ENCODE measurements at regions not wholly inside any gene's neighbourhood (a gene's known extent, or its start where the extent isn't known, plus 50 kb on each side); places are given as distances from the start of the nearest gene placed in this dataset.

DNA sequence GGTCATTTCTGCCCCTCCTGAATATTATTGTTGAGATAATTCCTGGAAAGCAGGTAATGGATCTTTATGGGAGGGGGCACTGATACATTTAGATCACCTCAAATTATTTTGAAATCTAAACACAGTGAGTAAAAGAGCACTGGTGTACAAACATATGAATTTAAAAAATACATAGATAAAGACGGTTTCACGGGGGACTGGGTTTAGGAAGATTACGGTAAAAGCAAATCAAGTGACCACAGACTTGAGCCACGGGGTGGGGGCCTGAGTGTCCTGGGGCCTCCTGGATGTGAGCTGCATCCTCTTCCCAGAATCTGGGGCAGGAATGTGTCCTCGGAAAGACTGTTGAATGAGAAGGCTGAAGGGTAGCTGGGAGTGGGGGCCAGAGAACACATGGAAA lies 219.1 kb upstream of the KLF6 start:
- in situ Hi-C loops (cut with HindIII; ENCODE audit: low pct_unique_long_range_greater_than_20kb, low sequenced_read_pairs), result no loop called here
- DNase-seq (ENCODE audit: low read depth), result no peak

DNA sequence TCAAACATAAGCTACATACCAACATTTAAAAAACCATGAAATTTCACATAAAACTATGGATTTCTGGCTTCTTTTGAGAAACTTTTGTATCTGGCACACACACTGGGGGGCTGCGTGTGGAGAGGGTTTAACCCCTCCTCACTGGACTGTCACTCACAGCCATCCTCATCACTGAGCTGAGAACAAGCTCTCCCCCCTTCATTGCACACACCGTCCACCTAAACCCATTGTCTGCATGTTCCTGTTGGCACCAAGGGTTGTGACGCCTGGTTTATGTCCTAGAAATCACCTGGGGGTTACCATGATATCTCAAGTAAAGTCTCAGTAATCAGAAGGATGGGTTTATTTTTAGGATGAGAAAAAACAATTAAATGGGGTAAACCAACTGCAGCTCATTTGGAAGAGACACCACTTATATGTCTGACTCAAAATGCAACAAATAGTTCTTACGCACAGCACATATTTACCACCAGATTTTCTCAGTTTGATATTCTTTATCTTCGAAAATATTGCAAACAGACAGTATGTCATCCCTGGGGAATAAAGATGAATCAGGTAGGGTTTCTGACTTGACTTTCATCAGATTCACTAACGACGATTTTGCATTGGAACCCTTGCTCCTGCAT lies 218.5 kb upstream of the KLF6 start:
- DNase-seq (ENCODE audit: low read depth), result no peak
- in situ Hi-C loops (cut with HindIII; ENCODE audit: low pct_unique_long_range_greater_than_20kb, low sequenced_read_pairs), result no loop called here

DNA sequence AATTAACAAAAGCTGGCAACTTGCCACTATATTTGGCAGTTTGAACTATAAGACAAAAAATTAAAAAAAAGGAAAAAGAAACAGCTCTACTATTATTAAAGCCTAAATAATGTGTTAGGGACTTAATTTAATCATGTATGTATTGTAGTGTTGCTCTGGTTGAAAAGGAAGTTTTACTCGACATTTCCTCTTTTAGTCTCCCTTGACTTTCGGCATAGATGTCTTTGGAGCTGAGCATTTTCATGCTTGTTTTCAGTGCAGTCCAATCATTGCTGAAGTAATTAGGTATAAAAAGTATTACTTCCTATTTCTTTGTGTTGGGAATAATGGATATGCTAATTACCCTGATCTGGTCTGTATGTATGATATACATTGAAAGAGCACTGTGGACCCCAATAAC lies 216.8 kb upstream of the KLF6 start:
- in situ Hi-C loops (cut with HindIII; ENCODE audit: low pct_unique_long_range_greater_than_20kb, low sequenced_read_pairs), result no loop called here
- no peak for DNase-seq (ENCODE audit: low read depth)

DNA sequence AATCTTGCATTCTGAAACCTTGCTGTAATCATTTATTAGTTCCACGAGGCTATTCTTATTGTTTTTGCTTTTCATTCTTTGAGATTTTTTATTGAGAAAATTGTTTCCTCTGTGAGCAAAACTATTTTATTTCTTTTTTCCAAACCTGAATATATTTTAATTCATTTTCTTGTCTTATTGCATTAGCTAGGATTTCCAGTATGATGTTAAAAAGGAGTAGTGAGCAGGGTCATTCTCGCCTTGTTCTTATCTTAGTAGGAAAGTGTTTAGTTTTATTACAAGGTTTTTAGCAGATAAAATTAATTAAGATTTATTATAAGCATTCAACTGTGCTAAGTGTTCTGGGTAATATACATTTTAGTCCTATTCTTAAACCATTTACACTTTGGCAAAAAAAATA lies 214.6 kb upstream of the KLF6 start:
- in situ Hi-C loops (cut with HindIII; ENCODE audit: low pct_unique_long_range_greater_than_20kb, low sequenced_read_pairs), result no loop called here
- no peak for DNase-seq (ENCODE audit: low read depth)

DNA sequence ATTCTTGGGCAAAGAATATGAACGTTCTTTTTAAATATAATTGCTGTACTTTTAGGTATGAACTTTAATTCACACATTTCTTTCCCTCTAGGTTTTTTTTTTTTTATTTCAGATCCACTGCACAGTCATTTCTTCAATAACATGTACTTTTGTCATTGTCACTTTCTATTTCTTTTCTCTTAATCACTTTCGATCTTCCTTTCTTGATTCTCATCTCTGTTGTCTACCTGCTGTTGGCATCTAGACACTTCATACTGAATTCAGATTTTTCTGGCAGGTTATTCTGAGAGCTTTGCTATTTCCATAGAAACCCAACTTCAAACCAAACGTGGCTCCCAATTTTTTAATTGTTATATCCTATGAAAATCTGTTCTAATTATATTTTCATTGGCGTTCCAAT lies 211.7 kb upstream of the KLF6 start:
- DNase-seq (ENCODE audit: low read depth), result no peak
- in situ Hi-C loops (cut with HindIII; ENCODE audit: low pct_unique_long_range_greater_than_20kb, low sequenced_read_pairs), result no loop called here

DNA sequence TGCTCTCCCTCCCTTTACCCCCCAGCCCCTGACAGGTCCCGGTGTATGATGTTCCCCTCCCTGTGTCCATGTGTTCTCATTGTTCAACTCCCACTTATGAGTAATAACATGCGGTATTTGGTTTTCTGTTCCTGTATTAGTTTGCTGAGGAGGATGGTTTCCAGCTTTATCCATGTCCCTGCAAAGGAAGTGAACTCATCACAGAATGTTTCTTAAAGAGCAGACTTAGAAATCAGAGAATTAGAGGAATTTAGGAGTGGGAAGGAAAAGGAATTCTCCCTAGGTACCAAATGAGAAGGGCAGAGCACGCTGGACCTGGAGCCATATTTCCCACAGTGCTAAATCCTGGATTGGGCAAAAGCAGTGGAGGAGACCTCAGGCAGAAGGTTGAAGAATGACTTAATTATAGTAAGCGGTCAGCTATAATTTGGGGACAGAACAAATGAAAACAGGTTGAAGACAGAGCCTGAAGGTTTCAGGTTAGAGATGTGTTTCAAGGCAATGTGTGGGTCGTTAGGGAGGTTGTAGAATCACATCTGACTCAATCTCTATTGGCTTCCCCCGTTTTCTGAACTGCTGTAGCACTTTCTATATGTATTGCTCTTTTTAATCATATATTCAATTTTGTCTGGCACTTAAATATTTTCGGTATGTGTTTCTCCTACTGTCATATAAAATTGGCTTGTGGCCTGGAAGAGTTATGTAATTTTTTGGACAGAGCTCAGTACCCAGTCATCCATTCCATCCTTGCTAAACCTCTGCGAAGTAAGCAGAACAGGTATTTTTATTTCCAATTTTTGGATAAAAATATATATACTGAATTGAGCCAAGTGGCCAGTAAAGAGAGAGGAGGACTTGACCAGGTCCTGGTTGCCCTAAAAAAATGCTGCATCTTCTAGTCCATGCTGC lies 210.5 kb upstream of the KLF6 start:
- in situ Hi-C loops (cut with HindIII; ENCODE audit: low pct_unique_long_range_greater_than_20kb, low sequenced_read_pairs), result no loop called here
- DNase-seq (ENCODE audit: low read depth), result no peak

DNA sequence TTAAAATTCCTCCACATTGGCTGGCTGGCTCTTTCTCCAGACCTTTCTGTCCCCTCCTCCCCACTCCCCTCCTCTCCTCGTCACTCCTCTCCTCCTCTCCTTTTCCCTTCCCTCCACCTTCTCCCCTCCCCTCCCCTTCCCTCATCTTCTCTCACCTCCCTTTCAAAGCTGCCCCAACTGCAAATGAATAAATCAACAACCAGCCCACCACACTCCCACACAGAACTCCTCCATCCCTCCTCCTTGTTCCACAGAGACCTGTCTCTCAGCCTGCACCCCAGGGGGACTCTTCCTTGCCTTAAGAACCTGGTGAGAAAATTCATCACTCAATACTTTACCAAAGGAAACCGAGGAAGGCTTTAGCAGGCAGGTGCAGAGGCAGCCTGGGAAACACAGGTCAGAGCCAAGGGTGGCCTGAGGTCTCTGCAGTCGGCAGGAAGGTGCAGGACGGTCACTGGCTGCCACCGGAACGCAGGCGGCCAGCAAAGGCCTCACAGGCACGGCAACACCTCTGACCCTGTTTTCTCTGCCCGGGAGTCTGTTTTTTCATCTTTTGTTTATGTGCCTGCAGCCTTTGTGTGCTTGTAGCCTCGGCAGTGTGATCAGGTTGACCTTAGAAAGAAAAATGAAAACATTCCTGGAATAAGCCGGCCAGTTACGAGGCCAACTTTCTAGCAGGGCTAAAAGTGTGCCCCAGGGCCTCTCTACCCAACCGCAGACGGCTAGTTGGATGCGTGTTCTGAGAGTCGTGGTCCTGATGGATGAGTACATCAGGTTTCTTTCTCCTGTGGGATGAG lies 207.6 kb upstream of the KLF6 start:
- in situ Hi-C loops (cut with HindIII; ENCODE audit: low pct_unique_long_range_greater_than_20kb, low sequenced_read_pairs), result no loop called here
- DNase-seq (ENCODE audit: low read depth), result no peak

DNA sequence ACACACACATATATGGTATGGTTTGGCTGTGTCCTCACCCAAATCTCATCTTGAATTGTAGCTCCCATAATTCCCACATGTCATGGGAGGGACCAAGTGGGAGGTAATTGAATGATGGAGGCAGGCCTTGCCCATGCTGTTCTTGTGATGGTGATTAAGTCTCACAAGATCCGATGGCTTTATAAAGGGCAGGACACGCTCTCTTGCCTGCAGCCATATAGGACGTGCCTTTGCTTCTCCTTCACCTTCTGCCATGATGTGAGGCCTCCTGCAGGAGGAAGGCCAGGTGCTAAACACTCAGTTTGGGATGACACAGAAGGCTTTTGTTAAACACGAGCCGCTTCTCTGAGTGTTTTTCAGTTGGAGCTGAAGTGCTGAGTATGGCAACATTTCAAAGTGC lies 205.3 kb upstream of the KLF6 start:
- in situ Hi-C loops (cut with HindIII; ENCODE audit: low pct_unique_long_range_greater_than_20kb, low sequenced_read_pairs), result no loop called here
- no peak for DNase-seq (ENCODE audit: low read depth)

DNA sequence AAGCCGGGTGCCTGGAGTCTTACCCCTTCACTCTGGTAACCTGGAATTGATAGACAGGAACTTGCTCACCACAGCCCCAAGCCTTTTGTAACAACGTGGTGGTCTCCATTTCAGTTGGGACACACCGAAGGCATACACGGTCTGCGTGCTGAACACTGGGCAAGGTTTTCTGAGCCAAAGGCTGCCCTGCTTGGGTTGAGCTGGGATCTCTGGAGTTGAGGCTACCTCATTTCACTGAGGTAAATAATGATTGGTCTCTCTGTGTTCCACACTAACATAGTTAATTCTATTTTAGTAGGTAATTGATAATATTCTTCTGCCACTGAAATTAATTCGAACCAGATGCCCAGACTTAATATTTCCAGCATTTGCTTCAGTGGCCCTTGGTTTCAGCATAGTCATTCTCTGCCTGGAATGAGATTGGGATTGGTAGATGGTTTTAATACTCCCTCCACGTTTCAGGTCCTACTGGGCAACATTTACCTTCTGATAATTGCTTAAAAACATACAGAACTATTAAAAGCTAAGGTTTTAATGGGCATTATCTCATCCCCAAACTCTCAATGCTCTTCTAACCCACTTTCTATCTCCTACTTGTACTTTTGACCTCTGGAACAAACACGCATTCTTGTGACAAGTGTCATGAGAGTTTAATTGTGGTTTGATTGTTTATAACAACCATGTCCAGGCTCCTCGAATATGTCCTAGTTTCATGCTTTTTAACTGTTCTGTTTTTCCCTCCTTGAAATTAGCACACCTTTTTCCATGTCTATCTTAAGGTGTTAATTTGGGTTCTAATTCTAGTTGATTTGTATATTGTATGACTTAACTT lies 202.3 kb upstream of the KLF6 start:
- peak; percentile 18 for DNase-seq (ENCODE audit: low read depth)
- in situ Hi-C loops (cut with HindIII; ENCODE audit: low pct_unique_long_range_greater_than_20kb, low sequenced_read_pairs), result no loop called here

DNA sequence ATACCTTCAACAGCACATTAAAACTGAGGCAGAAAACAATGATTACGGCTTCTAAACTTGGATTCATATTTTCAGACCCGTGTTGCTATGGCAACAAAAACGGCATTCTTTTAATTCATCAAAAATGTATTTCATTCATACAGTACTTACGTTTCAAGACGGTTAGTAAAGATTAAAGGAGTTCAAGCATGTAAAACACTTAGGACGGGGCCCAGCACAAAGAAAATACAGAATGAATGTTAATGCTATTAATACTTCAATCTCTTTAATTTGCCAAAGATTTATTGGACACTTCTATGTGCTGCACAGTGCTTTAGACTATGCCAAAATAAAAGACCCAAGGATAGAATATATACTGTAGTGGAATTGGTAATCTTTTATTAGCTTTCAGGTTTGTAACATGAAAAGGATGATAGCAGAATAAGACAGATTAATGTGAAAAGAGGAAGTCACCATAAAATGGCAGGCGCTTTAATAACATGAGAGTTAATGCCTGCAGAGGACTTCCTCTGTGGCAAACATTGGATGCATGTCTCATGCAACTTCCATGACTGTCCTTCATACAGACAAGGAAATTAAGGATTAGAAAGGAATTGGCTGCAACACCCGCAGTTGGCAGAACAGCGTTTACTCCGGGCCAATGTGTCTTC lies 201.6 kb upstream of the KLF6 start:
- DNase-seq (ENCODE audit: low read depth), result no peak
- in situ Hi-C loops (cut with HindIII; ENCODE audit: low pct_unique_long_range_greater_than_20kb, low sequenced_read_pairs), result no loop called here

DNA sequence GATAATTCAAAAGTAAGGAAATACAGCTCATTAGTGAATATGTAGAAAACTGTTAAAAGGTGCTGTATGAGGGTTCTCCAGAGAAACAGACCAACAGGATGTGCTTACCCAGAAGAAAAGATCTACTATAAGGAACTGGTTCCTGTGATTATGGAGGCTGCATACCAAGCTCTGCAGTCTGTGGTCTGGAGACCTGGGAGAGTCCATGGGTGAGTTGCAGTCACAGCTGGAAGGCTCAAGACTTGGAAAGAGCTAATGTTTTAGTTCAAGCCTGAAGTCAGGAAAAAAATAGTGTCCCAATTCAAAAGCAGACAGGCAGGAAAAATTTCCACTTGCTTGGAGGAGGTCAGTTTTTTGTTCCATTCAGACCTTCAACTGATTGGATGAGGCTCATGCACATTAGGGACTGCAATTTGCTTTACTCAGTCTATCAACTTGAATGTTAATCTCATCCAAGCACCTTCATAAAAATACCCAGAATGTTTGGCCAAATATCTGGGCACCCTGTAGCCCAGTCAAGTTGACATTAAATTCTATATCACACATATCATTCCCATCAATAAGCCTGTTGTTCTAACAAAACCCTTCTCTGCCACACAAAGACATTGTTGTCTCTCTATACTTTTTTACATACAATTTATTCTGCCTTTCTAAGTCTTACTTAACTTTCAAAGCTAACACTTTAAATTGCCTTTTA lies 197.9 kb upstream of the KLF6 start:
- DNase-seq (ENCODE audit: low read depth), result no peak
- in situ Hi-C loops (cut with HindIII; ENCODE audit: low pct_unique_long_range_greater_than_20kb, low sequenced_read_pairs), result no loop called here

DNA sequence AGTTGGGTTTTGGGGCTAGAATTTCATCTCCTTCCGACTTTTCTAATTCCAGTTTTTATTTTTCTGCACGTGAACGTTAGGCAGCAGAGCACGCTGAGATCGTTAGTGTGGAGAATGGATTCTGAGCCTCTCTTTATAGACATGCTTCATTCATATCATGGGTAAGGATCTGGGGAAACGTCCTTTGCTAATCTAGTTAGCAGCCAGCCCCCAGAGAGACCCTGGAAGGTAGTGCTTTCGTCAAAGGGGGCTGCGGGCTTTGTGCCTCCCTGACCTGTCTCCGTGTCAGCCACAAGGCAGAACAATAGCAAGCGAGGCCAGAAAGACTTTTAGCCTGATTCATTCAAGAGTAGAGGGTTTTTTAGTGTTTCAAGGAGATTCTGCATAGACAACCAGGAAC lies 196.3 kb upstream of the KLF6 start:
- DNase-seq (ENCODE audit: low read depth), result no peak
- in situ Hi-C loops (cut with HindIII; ENCODE audit: low pct_unique_long_range_greater_than_20kb, low sequenced_read_pairs), result no loop called here

DNA sequence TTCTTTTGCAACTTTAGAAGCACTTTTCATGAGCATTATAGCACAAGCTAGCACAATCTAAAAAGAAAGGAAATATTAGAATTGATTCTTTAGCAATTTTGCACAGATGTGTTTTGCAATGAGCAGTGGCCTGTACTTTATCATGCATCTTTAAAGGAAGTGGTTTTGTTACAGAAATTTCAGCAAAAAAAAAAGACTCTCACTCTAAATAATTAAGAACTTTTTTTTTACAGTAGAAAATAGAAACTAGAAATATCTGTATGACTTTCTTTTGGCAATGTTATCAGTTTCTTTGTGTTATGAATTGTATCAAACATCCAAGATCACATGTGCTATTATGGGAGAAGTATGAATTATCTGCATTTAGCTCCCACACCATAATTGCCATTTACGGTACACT lies 195.7 kb upstream of the KLF6 start:
- no peak for DNase-seq (ENCODE audit: low read depth)
- in situ Hi-C loops (cut with HindIII; ENCODE audit: low pct_unique_long_range_greater_than_20kb, low sequenced_read_pairs), result no loop called here

DNA sequence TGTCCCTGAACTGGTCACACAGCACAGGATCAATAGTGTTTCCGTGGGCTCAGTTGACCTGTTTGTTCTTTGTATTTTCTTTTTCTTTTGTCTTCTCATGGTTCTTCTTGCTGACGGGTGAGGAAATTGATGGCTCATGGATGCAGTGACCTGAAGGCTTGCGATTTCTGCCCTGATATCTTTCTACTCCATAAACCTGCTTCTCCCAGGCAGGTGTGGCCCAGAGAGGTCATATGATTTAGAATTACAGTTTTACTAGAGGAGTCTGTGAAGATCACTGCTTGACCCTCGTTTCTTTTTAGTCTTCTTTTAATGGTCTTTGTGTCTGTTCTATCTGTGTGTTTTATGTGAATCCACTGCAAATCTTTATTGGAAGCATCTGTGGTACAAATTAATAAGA lies 195.1 kb upstream of the KLF6 start:
- in situ Hi-C loops (cut with HindIII; ENCODE audit: low pct_unique_long_range_greater_than_20kb, low sequenced_read_pairs), result no loop called here
- no peak for DNase-seq (ENCODE audit: low read depth)

DNA sequence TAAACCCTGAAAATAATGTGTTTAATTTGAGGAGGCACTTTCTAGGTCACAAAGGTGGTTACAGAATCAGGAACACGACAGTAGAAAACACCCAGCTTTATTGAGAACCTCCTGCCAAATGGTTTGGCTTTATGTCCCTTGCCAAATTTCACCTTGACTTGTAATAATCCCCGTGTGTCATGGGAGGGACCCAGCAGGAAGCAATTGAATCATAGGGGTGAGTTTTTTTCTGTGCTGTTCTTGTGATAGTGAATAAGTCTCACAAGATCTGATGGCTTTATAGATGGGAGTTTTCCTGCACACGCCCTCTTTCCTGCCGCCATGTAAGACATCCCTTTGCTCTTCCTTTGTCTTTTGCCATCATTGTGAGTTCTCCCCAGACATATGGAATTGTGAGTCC lies 193.8 kb upstream of the KLF6 start:
- DNase-seq (ENCODE audit: low read depth), result no peak
- in situ Hi-C loops (cut with HindIII; ENCODE audit: low pct_unique_long_range_greater_than_20kb, low sequenced_read_pairs), result no loop called here

DNA sequence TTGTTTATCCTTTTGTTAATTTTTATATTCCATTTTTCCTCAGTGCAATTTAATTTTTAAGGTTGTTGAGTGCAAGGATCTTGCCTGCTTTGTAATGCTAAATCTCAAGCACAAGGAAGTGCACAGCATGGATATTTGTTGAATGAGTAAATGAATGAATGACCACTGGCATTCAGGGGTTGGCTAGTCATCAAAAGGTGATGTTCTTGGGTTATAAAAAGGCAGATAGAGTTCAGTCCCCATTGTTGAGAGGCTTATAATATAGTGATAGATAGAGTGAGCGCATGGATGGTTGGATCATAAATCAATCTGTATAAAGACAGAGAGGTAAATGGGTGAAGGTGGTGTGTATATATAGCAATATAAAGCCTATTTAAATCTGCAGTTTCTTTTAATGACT lies 193.2 kb upstream of the KLF6 start:
- DNase-seq (ENCODE audit: low read depth), result peak; percentile 9

DNA sequence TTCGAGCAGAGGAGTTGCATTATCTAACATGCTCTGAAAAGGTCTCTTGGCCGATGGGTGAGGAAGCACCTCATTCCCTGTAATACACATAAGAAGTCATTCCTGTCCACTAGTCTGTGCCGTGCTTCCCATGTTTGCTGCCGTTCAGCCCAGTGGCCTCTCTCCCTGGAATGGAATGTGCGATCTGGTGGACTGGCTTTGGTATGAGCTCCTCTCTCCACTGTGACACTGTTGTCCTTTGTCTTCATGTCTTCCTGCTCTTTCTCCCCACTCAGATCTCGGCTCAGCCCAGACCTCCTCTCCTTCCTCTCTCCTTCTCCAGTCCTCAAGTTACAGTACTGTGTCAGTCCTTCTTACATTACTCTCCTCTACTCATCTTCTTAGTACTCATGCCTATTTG lies 192.8 kb upstream of the KLF6 start:
- no peak for DNase-seq (ENCODE audit: low read depth)
- in situ Hi-C loops (cut with HindIII; ENCODE audit: low pct_unique_long_range_greater_than_20kb, low sequenced_read_pairs), result no loop called here

More for the DNA sequence above, 193.2 kb upstream of the KLF6 start:
- in situ Hi-C loops (cut with HindIII; ENCODE audit: low pct_unique_long_range_greater_than_20kb, low sequenced_read_pairs), result no loop called here

Measured in Caki2 (cell line).